A549 (cell line): ENCODE measurements at regions not wholly inside any gene's neighbourhood (a gene's known extent, or its start where the extent isn't known, plus 50 kb on each side); places are given as distances from the start of the nearest gene placed in this dataset.
"Not testable (repeated sequence)": the region's sequence is repeated elsewhere in the genome, so short reads cannot be mapped to it uniquely, and the experiment has no call there.

ENCODE experiments used
- ATAC-seq, 2 experiments: fragments of 200-7000 bp in 1 of 2; fragments of >200 bp in 1 of 2; cut with Nextera tagmentation in 1 of 2; cut with Tn5 transposase in 1 of 2; 3 replicates each; pipeline versions ENCODE4 v1.8.0 to v1.9.1; 2018 to 2020; ENCODE audit warnings: mild to moderate bottlenecking in 1 of 2, moderate library complexity in 1 of 2
- CTCF ChIA-PET: fragments of 300-600 bp; sonication (Branson Sonifier 250); formaldehyde crosslinking; extraction: SDS; loops from one replicate; lab custom pipeline; 2021; ENCODE audit warnings: antibody characterized with exemption, inconsistent platforms; lab: Yijun Ruan, JAX
- POLR2A ChIA-PET: fragments of 350-600 bp; formaldehyde crosslinking; extraction: SDS; loops from one replicate; lab custom pipeline; 2021; ENCODE audit warnings: antibody characterized with exemption, inconsistent platforms; lab: Yijun Ruan, JAX
- DNase-seq, 2 experiments: peaks; one replicate each; pipeline versions ENCODE4 v3.0.0 to v3.0.0-alpha.2; 2011 to 2016; ENCODE audit warnings: low read depth in 1 of 2, low spot score in 1 of 2
- FAIRE-seq: peaks from 2 replicates; lab custom pipeline; 2011; peaks lifted over from hg19 to GRCh38; lab: Jason Lieb, UNC
- H3K27ac ChIP-seq, 2 experiments: fragments of >200 bp; sonication (Bioruptor Twin); formaldehyde crosslinking; 3 replicates each; pipeline ENCODE4 v1.5.1; 2016 to 2017
- H3K4me1 ChIP-seq: fragments of >200 bp; sonication (Bioruptor Twin); formaldehyde crosslinking; 3 replicates; pipeline ENCODE4 v1.6.1; 2016
- H3K4me2 ChIP-seq: fragments of >200 bp; sonication (Bioruptor Twin); formaldehyde crosslinking; 3 replicates; pipeline ENCODE4 v1.6.1; 2016
- H3K4me3 ChIP-seq: fragments of >200 bp; sonication (Bioruptor Twin); formaldehyde crosslinking; 3 replicates; pipeline ENCODE4 v1.5.1; 2016
- H3K9me3 ChIP-seq: fragments of >200 bp; sonication (Bioruptor Twin); formaldehyde crosslinking; 3 replicates; pipeline ENCODE4 v1.6.1; 2016
- EHMT2 ChIP-seq: fragments of 200-600 bp; sonication (generic); IDR thresholded peaks from 2 replicates; pipeline ENCODE4 v1.6.1; 2016; ENCODE audit warnings: antibody characterized with exemption, low read depth, mild to moderate bottlenecking, moderate library complexity
- EP300 ChIP-seq, 2 experiments: fragments of >200 bp; sonication (Bioruptor Twin); formaldehyde crosslinking; IDR thresholded peaks; 2 replicates in 1 of 2; 3 replicates in 1 of 2; pipeline ENCODE4 v1.6.1; 2016 to 2017
- FOSB ChIP-seq: fragments of 250-450 bp; sonication (Bioruptor Pico); IDR thresholded peaks from 2 replicates; pipeline ENCODE4 v1.5.0; 2020; ENCODE audit warnings: mild to moderate bottlenecking, moderate library complexity
- FOXS1 ChIP-seq: fragments of 250-450 bp; sonication (Bioruptor Pico); IDR thresholded peaks from 2 replicates; pipeline ENCODE4 v1.5.0; 2020; ENCODE audit warnings: mild to moderate bottlenecking, moderate library complexity
- HEYL ChIP-seq: fragments of 250-450 bp; sonication (Bioruptor Pico); IDR thresholded peaks from 2 replicates; pipeline ENCODE4 v1.8.0; 2021; ENCODE audit warnings: mild to moderate bottlenecking, moderate library complexity
- HOXB5 ChIP-seq: fragments of 250-450 bp; sonication (Bioruptor Pico); IDR thresholded peaks from 2 replicates; pipeline ENCODE4 v1.5.0; 2020; ENCODE audit warnings: mild to moderate bottlenecking, moderate library complexity
- JUNB ChIP-seq: fragments of >200 bp; sonication (Bioruptor Twin); formaldehyde crosslinking; IDR thresholded peaks from 2 replicates; pipeline ENCODE4 v1.6.1; 2016
- KDM1A ChIP-seq: fragments of 200-600 bp; sonication (generic); IDR thresholded peaks from 2 replicates; pipeline ENCODE4 v1.6.1; 2016; ENCODE audit warnings: low read depth, mild to moderate bottlenecking
- MAFK ChIP-seq: fragments of 450-650 bp; IDR thresholded peaks from 2 replicates; pipeline ENCODE4 v1.6.1; 2014; ENCODE audit not compliant: partially characterized antibody
- POLR2AphosphoS2 ChIP-seq: conservative IDR thresholded peaks from 2 replicates; pipeline ENCODE4 v1.6.1; 2012; ENCODE audit warnings: low read length, improper control_type of control experiment, inconsistent platforms
- RAD21 ChIP-seq, 2 experiments: fragments of >200 bp in 1 of 2; sonication (Bioruptor Twin) in 1 of 2; formaldehyde crosslinking in 1 of 2; IDR thresholded peaks in 1 of 2; conservative IDR thresholded peaks in 1 of 2; 2 replicates in 1 of 2; 3 replicates in 1 of 2; pipeline ENCODE4 v1.6.1; 2012 to 2018; ENCODE audit warnings: inconsistent platforms in 1 of 2
- SMC3 ChIP-seq: fragments of >200 bp; sonication (Bioruptor Twin); formaldehyde crosslinking; IDR thresholded peaks from 3 replicates; pipeline ENCODE4 v1.6.1; 2018; ENCODE audit warnings: inconsistent platforms
- ZNF302 ChIP-seq: fragments of 250-450 bp; sonication (Bioruptor Pico); IDR thresholded peaks from 2 replicates; pipeline ENCODE4 v1.9.0; 2021; ENCODE audit warnings: inconsistent platforms, mild to moderate bottlenecking, moderate library complexity
- WGBS: methylation state at CpG from one replicate; pipeline ENCODE4 v1.1.6; 2017; ENCODE audit errors: missing lambda C conversion rate; 5-methylcytosine and 5-hydroxymethylcytosine counted together
- TF ChIP-seq, protein P1 (sequence below): fragments of >200 bp; sonication (Bioruptor Twin); formaldehyde crosslinking; IDR thresholded peaks from 3 replicates; pipeline ENCODE4 v1.5.1; 2016
- TF ChIP-seq, protein P2 (sequence below): fragments of >200 bp; sonication (Bioruptor Twin); formaldehyde crosslinking; IDR thresholded peaks from 2 replicates; pipeline ENCODE4 v1.6.1; 2016

- H3K4me2 ChIP-seq: 0 out of 3 replicates have a peak overlapping the region, but pooled peaks have one; percentile 14
- ChIA-PET POLR2A (no interaction called here), CTCF (interaction anchor here (0.6 to 1.7 kb wide), 8 partner anchors 24 to 452 kb away, joined by 3 to 6 read pairs (median 3); no protein-coding TSS in a partner anchor)
- FAIRE-seq (no peak), DNase-seq (peak in 1 of 2 experiments; percentile 19)
- peaks cover 4% of the 10 kb centered on the region; the same call in 1 of the 3 replicates for H3K4me1 ChIP-seq
- 8% methylated on average over 3 of the region's 3 CpGs for WGBS
- TF ChIP-seq POLR2AphosphoS2 (no peak), RAD21 (conservative IDR thresholded peaks at IDR 0.05 in 1 of 2, IDR thresholded peaks at IDR 0.05 in 1 of 2) (peak; percentile 60 to 74), FOSB (CRISPR knock-in tag) (no peak), SMC3 (peak; percentile 52; the same call in 2 of the 3 replicates), HEYL (CRISPR knock-in tag) (no peak), JUNB (no peak)
- TF ChIP-seq, protein P1, sequence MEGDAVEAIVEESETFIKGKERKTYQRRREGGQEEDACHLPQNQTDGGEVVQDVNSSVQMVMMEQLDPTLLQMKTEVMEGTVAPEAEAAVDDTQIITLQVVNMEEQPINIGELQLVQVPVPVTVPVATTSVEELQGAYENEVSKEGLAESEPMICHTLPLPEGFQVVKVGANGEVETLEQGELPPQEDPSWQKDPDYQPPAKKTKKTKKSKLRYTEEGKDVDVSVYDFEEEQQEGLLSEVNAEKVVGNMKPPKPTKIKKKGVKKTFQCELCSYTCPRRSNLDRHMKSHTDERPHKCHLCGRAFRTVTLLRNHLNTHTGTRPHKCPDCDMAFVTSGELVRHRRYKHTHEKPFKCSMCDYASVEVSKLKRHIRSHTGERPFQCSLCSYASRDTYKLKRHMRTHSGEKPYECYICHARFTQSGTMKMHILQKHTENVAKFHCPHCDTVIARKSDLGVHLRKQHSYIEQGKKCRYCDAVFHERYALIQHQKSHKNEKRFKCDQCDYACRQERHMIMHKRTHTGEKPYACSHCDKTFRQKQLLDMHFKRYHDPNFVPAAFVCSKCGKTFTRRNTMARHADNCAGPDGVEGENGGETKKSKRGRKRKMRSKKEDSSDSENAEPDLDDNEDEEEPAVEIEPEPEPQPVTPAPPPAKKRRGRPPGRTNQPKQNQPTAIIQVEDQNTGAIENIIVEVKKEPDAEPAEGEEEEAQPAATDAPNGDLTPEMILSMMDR: peak; percentile 43
- TF ChIP-seq, all 56 proteins: peak for 3
- ATAC-seq: peak in 1 of 2 experiments; percentile 56; a peak in 2 of 6 replicates
- Histone ChIP-seq H3K27ac (no peak overlapping the region), H3K4me3 (no peak overlapping the region), H3K9me3 (no peaks in the 10 kb centered on the region)
Observed at GRCh38 chr13:106083620-106084350, 451.7 kb downstream of the EFNB2 start.

GRCh38 chr13:106081221-106081620 is 454.2 kb downstream of the EFNB2 start:
- H3K9me3 ChIP-seq, CTCF ChIA-PET, H3K4me3 ChIP-seq, H3K27ac ChIP-seq, FAIRE-seq, DNase-seq, POLR2A ChIA-PET, H3K4me2 ChIP-seq, H3K4me1 ChIP-seq, ATAC-seq: not testable (repeated sequence)
- WGBS: 83% methylated on average over 6 of the region's 6 CpGs

GRCh38 chr13:106078191-106078590 is 457.3 kb downstream of the EFNB2 start:
- WGBS: 14% methylated on average over 1 of the region's 1 CpG
- no peak for TF ChIP-seq EHMT2
- TF ChIP-seq FOXS1 (CRISPR knock-in tag): no peak
- TF ChIP-seq, protein P2, sequence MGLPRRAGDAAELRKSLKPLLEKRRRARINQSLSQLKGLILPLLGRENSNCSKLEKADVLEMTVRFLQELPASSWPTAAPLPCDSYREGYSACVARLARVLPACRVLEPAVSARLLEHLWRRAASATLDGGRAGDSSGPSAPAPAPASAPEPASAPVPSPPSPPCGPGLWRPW: no peak
- no peak overlapping the region for H3K4me3 ChIP-seq
- ChIA-PET CTCF (no interaction called here), POLR2A (no interaction called here)
- no peaks in the 10 kb centered on the region for H3K4me1 ChIP-seq
- FAIRE-seq (no peak), ATAC-seq (no peak), DNase-seq (no peak)
- no peaks in the 10 kb centered on the region for H3K9me3 ChIP-seq
- H3K27ac ChIP-seq: no peak overlapping the region
- no peak overlapping the region for H3K4me2 ChIP-seq

DNA sequence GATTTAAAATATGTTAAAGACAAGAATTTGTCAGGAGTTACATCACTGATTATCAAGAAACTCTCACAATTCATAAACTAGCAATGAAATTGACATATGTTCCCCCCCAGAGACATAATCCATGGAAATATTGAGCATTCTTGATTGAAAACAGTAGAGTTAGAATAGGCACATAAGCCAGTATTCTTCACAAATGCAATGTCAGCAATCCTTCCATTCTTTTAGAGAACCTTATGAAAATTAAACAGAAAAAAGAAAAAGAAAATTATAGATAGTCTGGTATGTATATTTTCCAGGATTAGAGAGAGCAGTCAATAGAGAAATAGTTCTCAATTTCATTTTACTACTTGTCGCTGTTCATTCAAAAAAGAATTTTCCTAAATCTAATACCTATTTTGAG is 458.4 kb downstream of the EFNB2 start:
- H3K4me1 ChIP-seq: no peaks in the 10 kb centered on the region
- no peak for DNase-seq
- TF ChIP-seq KDM1A: no peak
- TF ChIP-seq MAFK: peak; percentile 80
- TF ChIP-seq FOXS1 (CRISPR knock-in tag): no peak
- no peak for TF ChIP-seq HOXB5 (CRISPR knock-in tag)
- no peak for TF ChIP-seq EP300 (IDR thresholded peaks at IDR 0.05)
- no peak for TF ChIP-seq SMC3
- no peak for TF ChIP-seq ZNF302 (CRISPR knock-in tag)
- CTCF ChIA-PET: no interaction called here
- ATAC-seq: no peak
- no peak overlapping the region for H3K27ac ChIP-seq
- POLR2A ChIA-PET: no interaction called here
- H3K9me3 ChIP-seq: no peaks in the 10 kb centered on the region
- FAIRE-seq: no peak
- no peak overlapping the region for H3K4me3 ChIP-seq
- no peak overlapping the region for H3K4me2 ChIP-seq
- WGBS: 100% methylated on average over 1 of the region's 1 CpG
